ENCODE measurements at regions not wholly inside any gene's neighbourhood (a gene's known extent, or its start where the extent isn't known, plus 50 kb on each side); places are given as distances from the start of the nearest gene placed in this dataset.

DNA sequence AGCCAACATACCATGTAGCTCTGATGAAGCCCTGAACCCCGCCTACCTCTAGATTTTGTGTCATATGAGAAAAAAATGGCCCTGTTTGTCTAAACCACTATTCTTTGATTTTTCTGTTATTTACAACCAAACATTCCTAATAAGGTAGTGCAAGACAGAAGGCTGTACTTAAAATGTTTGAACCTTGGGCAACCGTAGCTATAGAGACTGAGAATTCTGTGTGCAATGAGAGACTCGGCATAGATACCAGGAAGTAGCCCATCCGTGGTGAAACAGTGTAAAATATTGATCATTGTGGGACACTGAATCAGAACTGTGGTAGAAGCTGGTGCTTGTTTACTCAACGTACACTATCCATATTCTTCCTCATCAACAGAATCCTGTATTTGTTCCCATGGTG is 86.5 kb upstream of the TMCC3 start:
- Histone ChIP-seq H3K9ac (ENCODE audit: low read depth, low read length) (no peak overlapping the region), H3K27ac (ENCODE audit: low read length) (no peak overlapping the region), H2AFZ (ENCODE audit: low read depth, low read length) (no peak overlapping the region), H3K4me3 (ENCODE audit: low read depth in 1 of 2, low read length in 2 of 2) (no peak overlapping the region), H3K4me1 (ENCODE audit: insufficient read depth, low read length) (no peaks in the 10 kb centered on the region), H4K20me1 (ENCODE audit: insufficient read depth, low read length) (no peaks in the 10 kb centered on the region), H3K9me3 (ENCODE audit: insufficient read depth, low read length, severe bottlenecking) (no peaks in the 10 kb centered on the region), H3K36me3 (ENCODE audit: insufficient read depth, low read length) (no peaks in the 10 kb centered on the region), H3K79me2 (ENCODE audit: insufficient read depth, low read length) (no peaks in the 10 kb centered on the region), H3K4me2 (ENCODE audit: insufficient read depth, low read length) (no peak overlapping the region), H3K27me3 (ENCODE audit: insufficient read depth, low read length, poor library complexity) (peaks cover 3% of the 10 kb centered on the region)
- TF ChIP-seq, protein P1, sequence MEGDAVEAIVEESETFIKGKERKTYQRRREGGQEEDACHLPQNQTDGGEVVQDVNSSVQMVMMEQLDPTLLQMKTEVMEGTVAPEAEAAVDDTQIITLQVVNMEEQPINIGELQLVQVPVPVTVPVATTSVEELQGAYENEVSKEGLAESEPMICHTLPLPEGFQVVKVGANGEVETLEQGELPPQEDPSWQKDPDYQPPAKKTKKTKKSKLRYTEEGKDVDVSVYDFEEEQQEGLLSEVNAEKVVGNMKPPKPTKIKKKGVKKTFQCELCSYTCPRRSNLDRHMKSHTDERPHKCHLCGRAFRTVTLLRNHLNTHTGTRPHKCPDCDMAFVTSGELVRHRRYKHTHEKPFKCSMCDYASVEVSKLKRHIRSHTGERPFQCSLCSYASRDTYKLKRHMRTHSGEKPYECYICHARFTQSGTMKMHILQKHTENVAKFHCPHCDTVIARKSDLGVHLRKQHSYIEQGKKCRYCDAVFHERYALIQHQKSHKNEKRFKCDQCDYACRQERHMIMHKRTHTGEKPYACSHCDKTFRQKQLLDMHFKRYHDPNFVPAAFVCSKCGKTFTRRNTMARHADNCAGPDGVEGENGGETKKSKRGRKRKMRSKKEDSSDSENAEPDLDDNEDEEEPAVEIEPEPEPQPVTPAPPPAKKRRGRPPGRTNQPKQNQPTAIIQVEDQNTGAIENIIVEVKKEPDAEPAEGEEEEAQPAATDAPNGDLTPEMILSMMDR (IDR thresholded peaks at IDR 0.05; ENCODE audit: borderline replicate concordance, extremely low read depth, low read length, poor library complexity, severe bottlenecking), result no peak
- no peak for TF ChIP-seq EZH2 (IDR thresholded peaks at IDR 0.05; ENCODE audit: borderline replicate concordance, low read depth, low read length, severe bottlenecking)
- ATAC-seq (ENCODE audit: insufficient read depth, low read depth) (no peak), DNase-seq (no peak)

DNA sequence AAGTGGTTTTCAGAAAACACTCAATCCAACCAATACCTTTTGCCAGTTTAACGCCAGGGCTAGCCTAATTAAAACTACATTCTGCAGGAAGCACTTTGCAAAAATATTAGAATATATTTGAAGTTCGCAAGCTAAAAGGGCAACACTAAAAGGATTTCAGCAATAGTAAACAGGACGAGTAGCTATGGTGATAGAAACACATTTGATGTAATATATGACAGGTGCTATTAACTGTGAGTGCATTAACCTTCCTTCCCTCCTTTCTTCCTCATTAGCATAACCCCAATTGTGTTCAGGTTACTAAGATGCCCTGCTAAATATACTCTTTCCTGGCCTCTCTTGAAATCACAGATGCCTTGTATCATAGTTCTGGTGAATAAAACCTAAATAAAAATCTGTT is 85.6 kb upstream of the TMCC3 start:
- Histone ChIP-seq H3K79me2 (ENCODE audit: insufficient read depth, low read length) (no peaks in the 10 kb centered on the region), H3K9me3 (ENCODE audit: insufficient read depth, low read length, severe bottlenecking) (no peaks in the 10 kb centered on the region), H3K36me3 (ENCODE audit: insufficient read depth, low read length) (no peaks in the 10 kb centered on the region), H2AFZ (ENCODE audit: low read depth, low read length) (no peak overlapping the region), H3K27me3 (ENCODE audit: insufficient read depth, low read length, poor library complexity) (peaks cover 1% of the 10 kb centered on the region), H3K27ac (ENCODE audit: low read length) (no peak overlapping the region), H3K4me3 (ENCODE audit: low read depth in 1 of 2, low read length in 2 of 2) (no peak overlapping the region), H3K4me2 (ENCODE audit: insufficient read depth, low read length) (no peak overlapping the region), H4K20me1 (ENCODE audit: insufficient read depth, low read length) (no peaks in the 10 kb centered on the region), H3K9ac (ENCODE audit: low read depth, low read length) (no peak overlapping the region), H3K4me1 (ENCODE audit: insufficient read depth, low read length) (no peaks in the 10 kb centered on the region)
- TF ChIP-seq, protein P1 (IDR thresholded peaks at IDR 0.05; ENCODE audit: borderline replicate concordance, extremely low read depth, low read length, poor library complexity, severe bottlenecking), result no peak
- no peak for TF ChIP-seq EZH2 (IDR thresholded peaks at IDR 0.05; ENCODE audit: borderline replicate concordance, low read depth, low read length, severe bottlenecking)
- DNase-seq (no peak), ATAC-seq (ENCODE audit: insufficient read depth, low read depth) (no peak)

GRCh38 chr12:94733727-94734126 is 83.4 kb upstream of the TMCC3 start:
- no peak overlapping the region for H3K27ac ChIP-seq (ENCODE audit: low read length)
- no peak for TF ChIP-seq EZH2 (IDR thresholded peaks at IDR 0.05; ENCODE audit: borderline replicate concordance, low read depth, low read length, severe bottlenecking)
- TF ChIP-seq, protein P1 (IDR thresholded peaks at IDR 0.05; ENCODE audit: borderline replicate concordance, extremely low read depth, low read length, poor library complexity, severe bottlenecking), result no peak
- H3K27me3 ChIP-seq (ENCODE audit: insufficient read depth, low read length, poor library complexity), result no peaks in the 10 kb centered on the region

More at GRCh38 chr12:94733727-94734126, 83.4 kb upstream of the TMCC3 start:
- Histone ChIP-seq H3K4me1 (ENCODE audit: insufficient read depth, low read length) (no peaks in the 10 kb centered on the region), H4K20me1 (ENCODE audit: insufficient read depth, low read length) (no peaks in the 10 kb centered on the region), H3K79me2 (ENCODE audit: insufficient read depth, low read length) (no peaks in the 10 kb centered on the region), H3K9ac (ENCODE audit: low read depth, low read length) (no peak overlapping the region), H3K4me2 (ENCODE audit: insufficient read depth, low read length) (no peak overlapping the region), H3K36me3 (ENCODE audit: insufficient read depth, low read length) (no peaks in the 10 kb centered on the region), H2AFZ (ENCODE audit: low read depth, low read length) (no peak overlapping the region), H3K4me3 (ENCODE audit: low read depth in 1 of 2, low read length in 2 of 2) (no peak overlapping the region), H3K9me3 (ENCODE audit: insufficient read depth, low read length, severe bottlenecking) (no peaks in the 10 kb centered on the region)
- DNase-seq (no peak), ATAC-seq (ENCODE audit: insufficient read depth, low read depth) (no peak)
